ENCODE measurements at regions not wholly inside any gene's neighbourhood (a gene's known extent, or its start where the extent isn't known, plus 50 kb on each side); places are given as distances from the start of the nearest gene placed in this dataset.

DNA sequence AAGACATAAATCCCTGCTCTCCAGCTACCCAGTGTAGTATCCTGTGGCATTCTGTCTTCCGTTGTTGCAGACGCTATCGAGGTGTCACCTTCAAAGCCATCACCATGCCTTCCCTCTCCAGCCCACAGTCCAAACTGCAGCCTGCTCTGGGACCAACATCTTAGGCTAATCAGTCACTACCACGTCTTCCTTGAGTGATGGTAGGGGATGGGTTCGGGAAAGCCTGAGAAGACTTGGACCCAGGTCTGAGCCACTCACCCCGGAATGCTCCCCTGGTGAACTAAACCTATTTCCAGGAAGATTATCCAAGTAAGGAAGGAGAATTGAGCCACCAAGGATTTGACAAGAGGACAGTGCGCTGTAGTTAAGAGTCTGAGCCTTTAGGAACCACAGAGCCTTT lies 52.9 kb upstream of the IRX1 start:
- DNase-seq, result no peak

DNA sequence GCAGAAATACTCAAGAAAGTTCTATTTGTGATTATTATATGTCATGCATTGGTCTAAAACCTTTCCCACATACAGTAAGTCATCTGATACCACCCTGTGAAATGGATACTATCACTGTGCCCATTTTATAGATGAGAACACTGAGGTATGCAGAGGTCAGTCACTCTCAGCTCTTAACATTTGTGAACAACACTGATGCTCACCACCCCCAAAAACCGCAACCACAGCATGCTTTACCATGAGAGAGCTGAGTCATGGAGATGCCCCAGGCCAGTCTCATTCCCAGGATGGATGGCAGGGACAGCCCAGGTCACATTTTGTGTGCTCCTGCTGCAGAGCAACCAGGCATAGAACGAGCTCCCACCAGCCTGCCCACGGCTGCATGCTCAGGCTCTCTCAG lies 53.5 kb upstream of the IRX1 start:
- DNase-seq, result no peak

DNA sequence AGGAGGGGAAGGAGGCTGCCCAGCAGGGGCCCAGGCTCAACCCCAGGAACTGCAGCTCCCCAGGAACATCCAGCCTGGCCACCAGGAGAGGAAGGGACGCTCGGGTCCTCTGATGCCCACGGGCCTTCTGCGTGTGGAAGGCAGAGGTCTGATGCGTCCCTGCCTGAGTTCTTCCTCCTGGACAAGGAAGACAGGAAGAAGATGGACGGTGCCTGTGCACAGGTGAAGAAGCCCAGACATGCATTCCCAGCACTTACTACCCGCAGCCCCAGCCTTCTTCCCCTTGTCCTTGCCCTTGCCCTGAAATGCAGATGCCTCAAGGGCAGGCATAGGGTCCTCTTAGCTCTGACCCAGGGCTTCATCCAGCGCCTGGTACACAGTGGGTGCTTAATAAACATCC lies 56.7 kb upstream of the IRX1 start:
- no peak for DNase-seq

DNA sequence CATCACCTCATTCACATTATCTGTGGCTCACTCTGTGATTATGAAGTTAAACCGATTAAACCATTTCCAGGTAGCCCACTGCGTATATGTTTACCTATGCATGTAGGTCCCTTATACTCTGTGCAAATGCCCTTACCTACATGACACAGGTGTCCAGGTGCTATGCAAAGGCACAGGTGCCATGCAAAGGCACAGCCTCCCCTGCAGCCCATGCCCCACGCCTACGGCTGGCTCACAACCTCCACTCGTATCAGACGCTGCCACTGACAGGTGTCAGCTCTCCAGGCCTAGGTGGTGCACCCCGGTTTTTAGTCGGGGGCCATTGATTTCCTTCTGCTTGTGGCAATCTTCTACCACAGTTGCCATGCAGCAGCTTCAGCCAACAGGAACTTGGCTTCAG lies 57.7 kb upstream of the IRX1 start:
- no peak for DNase-seq

DNA sequence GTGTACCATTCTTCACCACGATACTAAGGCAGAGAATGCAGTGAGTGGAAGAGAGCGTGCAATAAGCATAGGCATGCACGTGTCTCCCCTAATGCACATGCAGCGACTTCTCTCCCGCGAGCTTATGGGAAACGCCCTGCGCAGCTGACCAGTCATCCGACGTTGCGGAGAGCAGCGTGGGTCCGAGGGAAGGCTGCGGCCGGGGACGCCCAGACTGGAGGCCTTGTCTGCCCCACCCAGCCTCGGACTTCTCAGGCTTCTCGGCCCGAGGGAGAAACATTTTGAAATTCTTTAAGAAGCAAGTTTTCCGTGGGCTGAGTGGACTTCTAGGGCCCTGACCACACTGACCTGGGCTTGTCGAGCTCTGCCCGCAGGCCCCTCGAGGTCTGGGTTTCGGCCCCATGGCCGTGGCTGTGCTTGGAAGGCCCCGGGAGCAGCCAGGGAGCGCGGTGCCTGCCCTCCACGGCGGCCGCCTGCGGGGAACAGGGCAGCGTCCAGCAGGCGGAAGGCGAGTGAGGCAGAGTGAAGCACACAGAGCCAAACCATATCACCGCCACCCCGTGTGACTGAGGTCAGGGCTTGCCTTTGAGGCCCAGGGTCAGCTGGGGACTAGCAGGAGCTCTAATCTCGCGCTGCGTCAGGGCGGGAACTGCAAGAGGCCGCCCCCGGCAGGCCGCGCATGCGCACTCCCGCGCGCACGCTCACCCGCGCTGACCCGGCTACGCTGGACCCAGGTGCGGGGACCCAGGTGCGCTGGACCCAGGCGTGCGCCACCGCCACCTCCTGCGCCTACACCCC lies 60.0 kb upstream of the IRX1 start:
- no peak for DNase-seq

DNA sequence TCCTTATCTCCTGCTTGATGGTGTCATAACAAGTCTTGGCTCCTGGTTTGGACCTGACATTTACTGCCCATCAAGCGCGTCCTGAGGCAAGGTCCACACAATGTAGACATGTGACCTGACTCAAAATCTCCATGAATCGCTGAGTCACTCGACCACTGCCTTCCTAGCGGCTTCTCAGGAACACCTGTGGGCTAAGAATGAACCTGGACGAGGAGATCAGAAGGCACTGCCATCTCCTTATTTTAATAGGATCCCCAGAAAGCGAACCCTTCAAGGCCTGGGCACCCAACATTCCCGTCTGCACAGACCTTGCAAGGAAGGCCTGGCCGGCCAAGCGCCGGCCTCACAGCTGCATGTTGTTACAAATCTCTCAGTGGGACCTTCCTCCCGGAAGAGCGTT lies 60.6 kb upstream of the IRX1 start:
- no peak for DNase-seq

DNA sequence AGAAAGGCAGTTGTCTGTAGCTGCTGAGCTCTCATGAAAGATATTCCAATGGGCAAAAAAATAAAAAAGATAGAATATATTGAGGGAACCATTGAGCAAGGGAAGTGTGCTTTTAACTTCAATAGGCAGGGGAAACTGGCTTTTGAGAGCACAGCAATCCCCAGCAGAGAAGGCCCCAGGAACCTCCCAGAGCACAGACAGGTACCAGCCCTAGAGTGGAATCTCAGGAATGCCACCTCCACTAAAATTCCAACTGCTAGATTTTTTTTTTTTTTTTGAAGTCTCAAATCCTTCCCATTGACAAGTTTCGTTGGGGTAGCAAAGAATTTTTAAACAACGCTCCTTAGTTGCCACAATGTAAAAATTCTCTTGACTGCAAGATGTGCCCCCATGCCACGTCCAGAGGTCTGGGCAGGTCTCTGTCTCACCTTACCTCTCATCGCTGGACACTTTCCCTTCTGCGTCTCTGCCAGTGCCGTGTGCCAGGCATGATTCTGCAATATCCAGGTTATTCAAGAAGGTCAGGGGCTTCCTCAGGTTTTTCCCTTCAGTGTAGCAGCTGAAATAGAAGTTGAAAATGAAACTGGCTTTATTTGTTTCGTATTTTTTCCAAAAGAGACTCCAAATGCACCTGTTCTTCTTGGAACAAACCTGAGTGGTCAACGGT lies 64.2 kb upstream of the IRX1 start:
- no peak for DNase-seq

DNA sequence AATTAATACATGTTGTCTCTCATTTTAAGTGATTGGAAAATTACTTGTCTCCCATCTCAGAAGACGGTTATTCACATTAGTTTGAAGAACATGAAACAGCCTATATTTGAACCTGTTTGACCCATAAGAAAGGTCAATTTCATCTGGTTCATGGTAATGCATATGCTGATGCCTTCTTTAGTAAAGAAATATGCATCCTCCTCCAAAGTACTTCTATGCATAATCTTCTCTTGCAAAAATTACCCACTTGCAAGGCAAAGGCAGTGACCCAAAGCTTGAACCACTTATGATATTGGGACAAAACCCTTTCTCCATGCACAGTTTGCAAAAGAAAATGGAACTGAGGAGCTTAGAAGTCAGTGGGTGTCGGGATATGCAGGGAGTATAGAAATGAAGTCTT lies 65.4 kb upstream of the IRX1 start:
- no peak for DNase-seq

DNA sequence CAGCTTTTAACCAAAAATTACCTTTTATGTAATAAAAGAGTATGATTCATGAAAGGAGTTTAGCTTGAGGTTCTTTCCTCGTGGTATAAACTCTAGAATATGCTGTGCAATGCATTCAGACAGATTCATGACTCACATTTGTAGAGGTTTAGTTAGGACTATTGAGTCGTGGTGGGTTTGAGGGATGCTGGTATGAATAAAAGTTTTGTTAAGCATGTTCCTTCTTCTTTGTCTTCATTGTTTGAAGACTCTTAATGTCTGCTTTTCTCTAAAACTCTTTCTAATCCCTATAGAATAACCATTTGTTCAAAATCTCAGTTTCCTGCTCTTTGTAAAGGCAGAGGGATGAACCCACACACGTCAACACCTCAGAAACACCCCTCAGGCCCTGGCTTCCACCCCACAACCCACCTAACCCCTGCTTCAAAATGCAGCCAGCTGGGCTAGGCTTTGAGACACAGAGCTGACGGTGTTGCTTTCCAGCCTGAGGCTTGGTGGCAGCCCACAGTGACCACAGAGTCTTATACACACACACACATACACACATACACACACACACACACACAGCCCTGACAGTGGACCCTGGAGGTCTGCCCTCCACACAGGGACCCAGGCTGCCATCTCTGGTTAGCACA lies 69.0 kb upstream of the IRX1 start:
- DNase-seq, result no peak

DNA sequence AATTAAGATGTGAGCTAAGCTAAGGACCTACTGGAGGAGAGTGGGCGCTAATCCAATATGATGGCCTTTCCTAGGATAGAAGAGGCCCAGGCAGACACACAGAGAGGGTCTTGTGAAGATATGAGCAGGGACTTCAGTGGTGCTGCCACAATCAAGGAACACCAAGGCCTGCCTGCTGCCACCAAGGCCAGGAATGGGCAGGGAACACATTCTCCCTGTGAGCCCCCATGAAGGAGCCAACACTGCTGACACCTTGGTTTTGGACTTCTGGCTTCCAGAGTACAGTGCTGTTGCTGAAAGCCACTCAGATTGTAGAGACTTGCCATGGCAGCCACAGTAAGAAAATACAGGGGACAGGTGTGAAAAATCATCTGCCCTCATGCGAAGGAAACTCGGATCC lies 73.1 kb upstream of the IRX1 start:
- no peak for DNase-seq

DNA sequence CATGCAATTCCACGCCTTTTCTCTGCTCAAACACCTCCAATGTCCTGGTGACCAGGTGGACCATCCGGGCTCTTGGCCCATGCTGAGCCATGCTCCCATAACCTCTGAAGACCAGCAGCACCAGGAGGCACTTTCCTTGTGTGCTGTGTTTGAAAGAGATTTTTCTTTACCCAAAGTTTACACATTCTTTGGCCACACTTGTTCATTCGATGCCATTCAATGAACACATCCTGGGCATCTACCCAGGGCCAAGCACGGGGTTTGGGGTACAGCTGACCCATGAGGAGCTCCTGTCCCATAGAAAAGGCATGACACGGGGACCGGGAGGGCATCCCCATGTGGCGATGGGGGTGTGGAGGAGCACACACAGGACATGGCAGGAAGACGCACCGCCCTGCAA lies 77.1 kb upstream of the IRX1 start:
- DNase-seq, result no peak

DNA sequence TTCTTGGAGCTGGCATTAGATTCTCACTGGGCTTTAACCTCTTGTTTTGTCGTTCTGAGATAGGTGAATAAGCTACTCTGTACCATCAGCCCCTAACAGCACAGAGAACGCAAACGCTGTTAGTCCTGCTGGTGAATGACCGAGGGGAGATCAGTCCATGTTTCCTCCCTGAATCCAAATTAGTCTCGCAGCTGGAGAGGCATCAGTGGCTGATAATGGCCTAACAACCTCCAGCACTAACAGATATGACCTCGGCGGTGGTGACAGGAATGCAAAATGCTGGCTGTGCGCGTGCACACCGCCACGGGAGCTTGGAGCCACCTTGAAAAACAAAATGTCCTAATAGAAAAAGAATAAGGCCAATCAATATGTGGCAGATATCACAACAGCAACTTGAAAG lies 77.6 kb upstream of the IRX1 start:
- no peak for DNase-seq

DNA sequence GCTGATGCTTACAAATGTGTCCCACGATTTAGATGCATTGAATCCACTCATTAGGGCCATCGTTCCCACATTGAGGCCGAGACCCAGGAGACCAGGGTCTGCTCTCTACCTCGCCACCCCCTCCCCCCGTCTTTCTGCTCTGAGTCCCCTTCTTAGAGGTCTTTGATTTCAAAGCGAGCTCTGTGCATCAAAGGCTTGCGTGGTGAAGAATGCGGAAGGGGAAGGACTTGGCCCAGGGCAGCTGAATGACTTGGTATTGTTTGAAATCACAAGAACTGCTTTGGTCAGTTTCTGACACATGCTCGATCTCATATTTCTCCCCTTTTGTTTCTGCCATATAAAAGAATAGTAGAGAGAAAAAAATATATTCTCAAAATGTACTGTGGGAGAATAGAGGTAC lies 78.3 kb upstream of the IRX1 start:
- DNase-seq, result peak; percentile 23 to 29

DNA sequence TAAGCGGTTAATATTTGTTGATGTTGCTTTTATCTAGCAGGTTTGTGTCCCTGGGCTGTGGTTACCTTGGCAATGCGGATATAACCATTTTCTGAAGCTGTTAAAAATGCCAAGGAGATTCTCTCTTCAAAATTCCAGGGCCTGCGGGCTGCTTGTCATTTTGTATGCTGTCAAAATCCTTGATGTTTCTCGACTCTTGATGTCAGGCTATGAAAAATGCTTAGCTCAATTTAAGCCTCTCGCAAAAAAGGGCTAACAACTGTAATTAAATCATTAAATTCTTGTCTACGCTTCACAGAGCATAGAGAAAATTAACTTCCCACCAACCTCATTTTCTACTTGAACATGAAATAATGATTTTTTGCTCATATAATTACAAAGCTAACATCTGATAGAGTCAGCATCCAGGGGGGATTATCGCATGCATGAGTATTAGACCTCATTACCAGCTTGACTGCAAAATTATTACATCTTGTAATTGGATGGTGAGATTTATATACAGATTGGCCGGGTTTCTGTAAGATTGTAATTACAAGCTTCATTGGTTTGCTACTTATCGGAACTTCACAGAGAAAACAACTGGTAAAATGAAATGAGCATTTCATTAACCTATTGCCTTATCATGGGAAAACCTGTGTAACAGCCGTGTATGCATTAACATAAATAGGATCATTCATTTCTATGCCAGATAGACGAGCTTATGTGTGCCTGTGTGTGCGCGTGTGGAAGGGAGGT lies 83.1 kb upstream of the IRX1 start:
- DNase-seq, result no peak

DNA sequence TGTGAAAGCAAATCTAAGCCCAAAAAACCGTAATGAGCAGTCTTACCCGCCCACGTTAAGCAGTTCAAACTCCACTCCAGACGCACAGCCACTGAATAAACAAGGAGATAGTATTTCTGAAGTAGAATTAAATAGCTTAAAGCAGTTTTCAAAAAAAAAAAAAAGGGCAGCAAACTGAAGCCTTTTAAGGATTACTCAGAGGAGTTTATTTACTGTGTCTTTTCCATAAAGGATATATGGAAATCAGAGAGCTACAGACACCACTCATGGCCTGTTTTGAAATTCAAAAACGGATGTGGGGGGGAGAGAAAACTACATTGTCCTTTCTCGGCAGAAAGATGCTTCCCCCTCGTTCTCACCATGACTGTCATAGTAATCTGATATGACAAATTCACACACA lies 83.7 kb upstream of the IRX1 start:
- no peak for DNase-seq

DNA sequence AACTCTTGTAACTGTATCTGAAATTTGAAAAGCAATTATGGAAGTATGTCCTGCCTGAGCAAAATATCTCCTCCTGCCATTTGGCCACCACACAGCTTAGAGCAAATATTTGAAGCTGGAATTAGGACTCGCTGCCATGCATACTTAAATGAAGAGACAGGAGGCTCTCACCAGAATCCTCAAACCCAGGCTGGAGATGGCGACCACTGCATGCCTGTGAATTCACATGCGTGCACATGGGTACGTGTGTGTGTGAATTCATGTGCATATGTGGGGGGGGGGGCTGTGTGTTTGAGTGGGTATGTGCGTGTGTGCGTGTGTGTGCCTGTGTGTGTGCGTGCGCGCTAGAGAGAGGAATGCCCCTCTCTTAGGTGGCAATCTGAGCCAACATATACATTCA lies 84.1 kb upstream of the IRX1 start:
- no peak for DNase-seq

DNA sequence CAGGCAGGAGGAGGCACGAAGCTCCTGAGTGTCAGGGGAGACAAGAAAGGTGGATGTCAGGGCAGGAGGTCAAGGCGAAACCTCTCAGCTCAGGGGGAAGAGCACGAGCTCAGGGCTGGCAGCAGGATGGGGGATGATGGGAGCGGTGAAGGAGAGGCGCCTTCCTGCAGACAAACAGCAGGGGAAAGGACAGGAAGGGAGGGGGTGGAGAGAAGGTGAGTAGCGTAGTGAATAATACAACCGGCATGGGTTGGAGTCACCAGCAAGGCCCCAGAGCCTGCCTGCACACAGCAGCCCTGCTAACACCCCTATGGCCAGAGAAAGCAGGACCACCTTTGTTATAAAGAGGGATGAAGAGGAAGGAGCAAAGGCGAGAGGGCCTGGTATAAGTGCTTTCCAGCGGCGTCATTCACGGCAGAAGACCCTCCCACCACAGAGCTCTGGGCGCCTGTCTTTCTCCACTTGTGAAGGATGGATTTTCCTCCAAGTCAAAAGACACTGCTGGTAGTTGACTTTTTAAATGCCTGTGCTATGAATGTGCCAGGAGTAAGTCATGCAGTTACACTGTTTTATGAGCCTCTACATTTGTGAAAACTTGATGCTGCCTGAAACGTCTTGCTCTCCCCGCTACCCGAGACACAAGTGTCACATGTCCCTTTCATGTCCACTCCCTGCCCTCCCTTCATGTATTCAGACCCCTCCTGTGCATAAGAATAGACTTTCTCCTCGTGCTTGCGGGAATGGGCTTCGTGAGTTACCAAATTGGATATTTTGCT lies 84.8 kb upstream of the IRX1 start:
- no peak for DNase-seq

DNA sequence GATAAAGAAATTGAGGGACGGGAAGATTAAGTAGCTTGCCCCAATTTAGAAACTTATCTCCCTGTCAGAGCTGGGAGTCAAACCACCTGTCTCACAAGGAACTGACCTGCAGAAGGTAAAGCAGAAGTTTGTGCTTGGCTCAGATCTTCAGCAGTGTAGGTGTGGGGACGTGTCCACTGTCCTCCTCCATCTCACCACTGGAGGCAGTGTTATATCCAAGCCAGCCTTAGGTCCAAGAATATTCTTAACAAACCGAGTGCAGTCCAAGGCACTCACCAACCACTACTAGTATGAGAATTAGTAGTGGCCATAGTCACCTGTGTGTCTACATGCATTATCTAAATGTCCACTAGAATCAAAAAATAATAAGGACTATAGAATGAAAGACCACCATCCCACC lies 86.3 kb upstream of the IRX1 start:
- DNase-seq, result no peak

DNA sequence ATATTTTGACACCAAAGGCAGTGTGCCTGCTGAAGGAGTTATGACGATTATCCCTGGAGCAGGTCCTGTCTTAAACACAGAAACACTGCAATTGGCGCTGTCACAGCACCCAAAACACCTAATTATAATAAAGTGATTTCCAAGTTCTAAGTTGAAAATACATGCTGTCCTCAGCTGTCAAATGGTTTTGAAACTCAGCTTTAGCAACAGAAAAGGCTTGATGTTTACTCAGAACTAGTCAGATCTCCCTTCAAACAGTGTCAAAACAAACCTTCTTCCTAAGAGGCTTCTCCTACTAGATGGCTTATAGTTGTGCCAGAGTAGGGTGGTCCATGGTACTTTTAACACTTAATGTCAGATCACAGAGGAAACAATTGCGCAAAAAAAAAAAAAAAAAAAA lies 87.2 kb upstream of the IRX1 start:
- DNase-seq, result no peak

DNA sequence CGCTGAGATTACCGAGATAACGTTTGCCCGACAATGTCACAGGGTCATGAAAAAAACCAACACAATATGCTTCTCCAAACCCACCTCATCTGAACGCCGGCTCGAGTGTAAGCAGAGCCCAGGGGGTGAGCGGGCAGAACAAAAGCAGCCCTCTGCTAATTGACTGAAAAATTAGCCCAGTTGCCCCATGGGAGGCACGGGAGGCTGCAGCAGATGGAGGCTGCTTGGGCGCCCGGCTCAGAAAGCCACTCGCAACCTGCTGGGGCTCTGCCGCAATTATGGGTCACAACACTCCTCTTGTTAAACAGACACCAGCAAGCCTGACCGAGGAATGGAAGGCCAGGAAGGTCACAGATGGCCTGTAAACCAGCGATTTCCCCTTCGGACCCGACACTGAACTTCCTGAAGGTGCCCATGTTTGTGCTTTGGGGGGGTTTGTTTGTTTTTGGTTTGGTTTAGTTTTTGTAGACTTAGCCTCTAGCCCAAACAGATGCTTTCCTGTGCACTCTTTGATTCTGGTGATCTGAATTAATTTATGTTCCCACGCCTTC lies 104.6 kb upstream of the IRX1 start:
- DNase-seq, result no peak

DNA sequence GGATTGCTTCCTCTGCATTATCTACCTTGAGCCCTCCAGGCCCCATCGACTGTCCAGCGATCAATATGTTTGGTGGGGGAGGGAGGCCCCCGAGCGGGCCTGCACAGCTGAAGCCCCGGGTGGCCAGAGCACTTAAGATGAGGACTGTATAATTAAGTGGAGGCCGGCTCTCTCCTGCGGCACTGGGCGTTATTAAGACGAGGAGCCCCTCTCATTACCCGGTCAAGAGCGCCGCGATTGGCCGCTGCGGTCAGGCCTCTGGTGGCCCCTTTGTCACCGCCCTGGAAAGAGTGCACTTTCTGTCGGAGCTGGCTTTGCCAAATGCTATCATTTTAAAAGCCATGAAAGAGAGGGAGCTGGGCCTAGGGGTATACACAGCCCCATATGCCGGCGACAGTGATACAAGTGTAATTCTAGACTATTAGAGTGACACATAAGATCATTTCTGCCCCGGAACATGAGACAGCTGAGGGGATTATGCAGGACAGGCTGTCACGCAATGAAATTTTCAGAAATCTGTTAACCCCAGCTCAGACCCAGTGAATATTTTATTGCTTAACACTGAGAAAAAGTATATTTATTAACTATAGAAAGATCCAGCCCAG lies 106.3 kb upstream of the IRX1 start:
- no peak for DNase-seq
